Myocyte (in vitro differentiated cells): ENCODE measurements at regions not wholly inside any gene's neighbourhood (a gene's known extent, or its start where the extent isn't known, plus 50 kb on each side); places are given as distances from the start of the nearest gene placed in this dataset.

Experiments used
- DNase-seq: peaks from one replicate; pipeline ENCODE4 v3.0.0-alpha.2; 2012; ENCODE audit warnings: low read depth

GRCh38 chr12:17810399-17810798 lies 279.6 kb downstream of the RERGL start:
- peak; percentile 2 for DNase-seq

GRCh38 chr12:17809206-17809605 lies 280.8 kb downstream of the RERGL start:
- DNase-seq: no peak

GRCh38 chr12:17802657-17803641 lies 287.0 kb downstream of the RERGL start:
- no peak for DNase-seq

- DNase-seq: peak; percentile 2
Observed at GRCh38 chr12:17793854-17794253, 296.1 kb downstream of the RERGL start.

- DNase-seq: no peak
Observed at GRCh38 chr12:17778242-17778641, 311.8 kb downstream of the RERGL start.

- DNase-seq: no peak
Observed at GRCh38 chr12:17763366-17763765, 326.6 kb downstream of the RERGL start.

GRCh38 chr12:17759982-17760381 lies 330.0 kb downstream of the RERGL start:
- DNase-seq: no peak
